HG02981 (cell line): ENCODE measurements at regions not wholly inside any gene's neighbourhood (a gene's known extent, or its start where the extent isn't known, plus 50 kb on each side); places are given as distances from the start of the nearest gene placed in this dataset.

Experiments
- ATAC-seq: cut with Tn5 transposase; IDR thresholded peaks from one replicate; pipeline ENCODE4 v1.9.1; 2021; ENCODE audit warnings: mild to moderate bottlenecking, moderate library complexity; ENCODE audit not compliant: unreplicated experiment

GRCh38 chr5:174307031-174307408, 261.5 kb downstream of the NSG2 start:
- no peak for ATAC-seq

GRCh38 chr5:174307656-174308271, 262.3 kb downstream of the NSG2 start:
- no peak for ATAC-seq

GRCh38 chr5:174309131-174309795, 263.8 kb downstream of the NSG2 start:
- ATAC-seq = no peak

- ATAC-seq = no peak
Measured at GRCh38 chr5:174310243-174310642, 264.7 kb downstream of the NSG2 start.

- no peak for ATAC-seq
Measured at GRCh38 chr5:174310706-174311105, 265.2 kb downstream of the NSG2 start.

GRCh38 chr5:174311121-174311520, 265.6 kb downstream of the NSG2 start:
- ATAC-seq = no peak

GRCh38 chr5:174311531-174312269, 266.2 kb downstream of the NSG2 start:
- ATAC-seq = peak; percentile 75

- ATAC-seq = no peak
Measured at GRCh38 chr5:174312270-174312617, 266.7 kb downstream of the NSG2 start.

GRCh38 chr5:174312641-174313040, 267.1 kb downstream of the NSG2 start:
- ATAC-seq = no peak

GRCh38 chr5:174313615-174314014, 268.1 kb downstream of the NSG2 start:
- no peak for ATAC-seq

- no peak for ATAC-seq
Measured at GRCh38 chr5:174314261-174314660, 268.8 kb downstream of the NSG2 start.

GRCh38 chr5:174315471-174315870, 270.0 kb downstream of the NSG2 start:
- no peak for ATAC-seq

GRCh38 chr5:174315871-174316270, 270.4 kb downstream of the NSG2 start:
- no peak for ATAC-seq

GRCh38 chr5:174316326-174316725, 270.8 kb downstream of the NSG2 start:
- ATAC-seq = no peak

GRCh38 chr5:174317256-174317894, 271.9 kb downstream of the NSG2 start:
- no peak for ATAC-seq

GRCh38 chr5:174318578-174318977, 273.1 kb downstream of the NSG2 start:
- no peak for ATAC-seq

GRCh38 chr5:174319551-174319950, 274.0 kb downstream of the NSG2 start:
- no peak for ATAC-seq

- no peak for ATAC-seq
Measured at GRCh38 chr5:174320051-174320450, 274.5 kb downstream of the NSG2 start.

- peak; percentile 82 for ATAC-seq
Measured at GRCh38 chr5:174323878-174324281, 278.4 kb downstream of the NSG2 start.

- ATAC-seq = no peak
Measured at GRCh38 chr5:174324680-174325079, 279.2 kb downstream of the NSG2 start.

GRCh38 chr5:174325431-174325830, 279.9 kb downstream of the NSG2 start:
- ATAC-seq = no peak

- ATAC-seq = no peak
Measured at GRCh38 chr5:174325961-174326360, 280.5 kb downstream of the NSG2 start.
